Renal cortical epithelial cell (primary cell): ENCODE measurements at regions not wholly inside any gene's neighbourhood (a gene's known extent, or its start where the extent isn't known, plus 50 kb on each side); places are given as distances from the start of the nearest gene placed in this dataset.
A peak's percentile ranks its signal among the peaks of the same experiment; 100 is the strongest.

Experiments
- DNase-seq: peaks from one replicate; pipeline ENCODE4 v3.0.0-alpha.2; 2011; ENCODE audit warnings: low read depth

GRCh38 chrX:10390187-10390586 is 230.2 kb downstream of the MID1 start:
- no peak for DNase-seq

- no peak for DNase-seq
Observed at GRCh38 chrX:10393241-10393640, 227.1 kb downstream of the MID1 start.

- peak; percentile 8 for DNase-seq
Observed at GRCh38 chrX:10393899-10394298, 226.5 kb downstream of the MID1 start.

GRCh38 chrX:10395179-10395578 is 225.2 kb downstream of the MID1 start:
- DNase-seq = peak; percentile 6
